HCT116 (cell line): ENCODE measurements at regions not wholly inside any gene's neighbourhood (a gene's known extent, or its start where the extent isn't known, plus 50 kb on each side); places are given as distances from the start of the nearest gene placed in this dataset.

Experiments
- ATAC-seq: fragments of 200-7000 bp; cut with Tn5 transposase; 2 replicates; pipeline ENCODE4 v1.9.1; 2020; ENCODE audit warnings: mild to moderate bottlenecking, moderate library complexity
- BruUV-seq: library from RNA; stranded (reverse); fragments of 400-500 nt; replicated peaks from 2 replicates; lab custom pipeline; 2021; lab: Mats Ljungman, UMichigan
- CTCF ChIA-PET: fragments of 300-600 bp; sonication (Branson Sonifier 250); formaldehyde crosslinking; loops from one replicate; lab custom pipeline; 2021; ENCODE audit warnings: antibody characterized with exemption; lab: Charles Lee
- POLR2A ChIA-PET: fragments of 300-600, 350-600 bp; sonication (Branson Sonifier 250); formaldehyde crosslinking; loops from one replicate; lab custom pipeline; 2021; ENCODE audit warnings: antibody characterized with exemption; lab: Charles Lee
- RAD21 ChIA-PET, 2 experiments: fragments of 300-600 bp; sonication (Branson Sonifier 250); formaldehyde crosslinking; loops; one replicate each; lab custom pipeline; 2023; ENCODE audit warnings: low total read pairs in 2 of 2; ENCODE audit not compliant: uncharacterized antibody in 2 of 2, unreplicated experiment in 2 of 2, low non-redundant PET in 1 of 2; lab: Charles Lee
- DNase-seq: peaks from one replicate; pipeline ENCODE4 v3.0.0-alpha.2; 2010; ENCODE audit warnings: low read depth, low spot score
- H2AFZ ChIP-seq: fragments of 200-600 bp; shearing (Covaris generic), sonication (generic); 2 replicates; pipeline ENCODE4 v1.6.1; 2017; ENCODE audit warnings: low read depth, mixed run types, mixed read lengths, antibody characterized with exemption, low read length; ENCODE audit not compliant: poor library complexity, severe bottlenecking
- H3K27ac ChIP-seq: 2 replicates; pipeline ENCODE4 v1.5.1; 2012; ENCODE audit warnings: low read depth, low read length
- H3K27me3 ChIP-seq: fragments of 200-600 bp; sonication (generic); 2 replicates; pipeline ENCODE4 v1.6.1; 2016; ENCODE audit warnings: mixed run types, low read length, mixed read lengths; ENCODE audit not compliant: insufficient read depth
- H3K36me3 ChIP-seq, 2 experiments: fragments of 200-500 bp in 1 of 2; fragments of 200-600 bp in 1 of 2; sonication (Bioruptor generic) in 1 of 2; sonication (generic) in 1 of 2; 2 replicates each; pipeline versions ENCODE4 v1.5.1 to v1.6.1; 2014 to 2016; ENCODE audit warnings: low read length in 2 of 2, inconsistent platforms in 1 of 2, mixed read lengths in 1 of 2, mixed run types in 1 of 2; ENCODE audit not compliant: insufficient read depth in 2 of 2, control insufficient read depth in 1 of 2
- H3K4me1 ChIP-seq, 2 experiments: fragments of 200-600 bp in 1 of 2; sonication (generic) in 1 of 2; 2 replicates each; pipeline versions ENCODE4 v1.5.1 to v1.6.1; 2012 to 2017; ENCODE audit warnings: low read length in 2 of 2, inconsistent platforms in 1 of 2, mild to moderate bottlenecking in 1 of 2, mixed read lengths in 1 of 2, mixed run types in 1 of 2, moderate library complexity in 1 of 2; ENCODE audit not compliant: insufficient read depth in 2 of 2, control insufficient read depth in 1 of 2
- H3K4me2 ChIP-seq: fragments of 200-600 bp; sonication (generic); 2 replicates; pipeline ENCODE4 v1.6.1; 2017; ENCODE audit warnings: mixed run types, low read length, mixed read lengths
- H3K4me3 ChIP-seq, 2 experiments: fragments of 200-600 bp in 1 of 2; sonication (generic) in 1 of 2; replicated peaks in 1 of 2; 2 replicates each; pipeline ENCODE4 v1.5.1; 2011 to 2016; ENCODE audit warnings: low read length in 2 of 2, control low read depth in 1 of 2, low read depth in 1 of 2, mild to moderate bottlenecking in 1 of 2, mixed read lengths in 1 of 2, mixed run types in 1 of 2
- H3K79me2 ChIP-seq: fragments of 200-600 bp; sonication (generic); 2 replicates; pipeline ENCODE4 v1.6.1; 2017; ENCODE audit warnings: mild to moderate bottlenecking, mixed run types, low read length, moderate library complexity, mixed read lengths; ENCODE audit not compliant: insufficient read depth
- H3K9ac ChIP-seq: fragments of 200-600 bp; sonication (generic); 2 replicates; pipeline ENCODE4 v1.6.1; 2016; ENCODE audit warnings: low read length, mixed read lengths
- H3K9me2 ChIP-seq: fragments of 200-600 bp; sonication (generic), shearing (Covaris generic); 2 replicates; pipeline ENCODE4 v1.6.1; 2017; ENCODE audit warnings: mixed run types, mild to moderate bottlenecking, moderate library complexity; ENCODE audit not compliant: insufficient read depth
- H3K9me3 ChIP-seq, 2 experiments: fragments of 200-500 bp in 1 of 2; fragments of 200-600 bp in 1 of 2; sonication (Bioruptor generic) in 1 of 2; sonication (generic) in 1 of 2; 2 replicates each; pipeline ENCODE4 v1.6.1; 2014 to 2017; ENCODE audit warnings: low read length in 2 of 2, mixed read lengths in 2 of 2, inconsistent platforms in 1 of 2, low read depth in 1 of 2, mild to moderate bottlenecking in 1 of 2, mixed run types in 1 of 2, moderate library complexity in 1 of 2; ENCODE audit not compliant: control insufficient read depth in 1 of 2, insufficient read depth in 1 of 2
- H4K20me1 ChIP-seq: fragments of 200-600 bp; sonication (generic), shearing (Covaris generic); 2 replicates; pipeline ENCODE4 v1.6.1; 2017; ENCODE audit warnings: mixed run types, mild to moderate bottlenecking, moderate library complexity; ENCODE audit not compliant: insufficient read depth
- CEBPB ChIP-seq: IDR thresholded peaks from 2 replicates; pipeline ENCODE4 v1.6.1; 2012; ENCODE audit warnings: low read depth
- EGR1 ChIP-seq: IDR thresholded peaks from 2 replicates; pipeline ENCODE4 v1.6.1; 2012; ENCODE audit warnings: low read depth
- EZH2 ChIP-seq: fragments of 200-600 bp; sonication (generic); IDR thresholded peaks from 2 replicates; pipeline ENCODE4 v1.6.1; 2017; ENCODE audit warnings: antibody characterized with exemption, mixed run types
- EZH2phosphoT487 ChIP-seq: fragments of 200-600 bp; IDR thresholded peaks from 2 replicates; pipeline ENCODE4 v1.6.1; 2018; ENCODE audit warnings: antibody characterized with exemption, borderline replicate concordance
- JUND ChIP-seq: IDR thresholded peaks from 2 replicates; pipeline ENCODE4 v1.6.1; 2012
- SRF ChIP-seq: IDR thresholded peaks from 2 replicates; pipeline ENCODE4 v1.6.1; 2012; ENCODE audit warnings: low read depth
- TCF7L2 ChIP-seq: IDR thresholded peaks from 2 replicates; pipeline ENCODE4 v1.7.0; 2011; ENCODE audit warnings: borderline replicate concordance, inconsistent platforms; ENCODE audit not compliant: insufficient read depth, insufficient read length; ENCODE audit errors: extremely low read depth
- ZFX ChIP-seq: fragments of 450-650 bp; IDR thresholded peaks from 2 replicates; pipeline ENCODE4 v1.6.1; 2017
- intact Hi-C: fragments of 100-400 bp; cut with micrococcal nuclease; formaldehyde crosslinking; loops from 2 replicates; pipeline ENCODE4 v1.10.0; 2022
- TF ChIP-seq, protein P1 (sequence below): IDR thresholded peaks from 2 replicates; pipeline ENCODE4 v1.6.1; 2012
- TF ChIP-seq, protein P2 (sequence below): IDR thresholded peaks from 2 replicates; pipeline ENCODE4 v1.6.1; 2011; ENCODE audit warnings: mild to moderate bottlenecking, low read length, moderate library complexity; ENCODE audit not compliant: insufficient replicate concordance; ENCODE audit errors: extremely low read depth
- TF ChIP-seq, protein P3 (sequence below), 3 experiments: fragments of 200-600 bp in 1 of 3; sonication (generic) in 1 of 3; IDR thresholded peaks in 2 of 3; conservative IDR thresholded peaks in 1 of 3; 2 replicates each; pipeline ENCODE4 v1.5.1; 2012 to 2017; ENCODE audit warnings: low read depth in 2 of 3, low read length in 2 of 3, antibody characterized with exemption in 1 of 3, borderline replicate concordance in 1 of 3, control low read depth in 1 of 3, mild to moderate bottlenecking in 1 of 3, mixed read lengths in 1 of 3, mixed run types in 1 of 3, moderate library complexity in 1 of 3; ENCODE audit not compliant: insufficient read depth in 1 of 3

DNA sequence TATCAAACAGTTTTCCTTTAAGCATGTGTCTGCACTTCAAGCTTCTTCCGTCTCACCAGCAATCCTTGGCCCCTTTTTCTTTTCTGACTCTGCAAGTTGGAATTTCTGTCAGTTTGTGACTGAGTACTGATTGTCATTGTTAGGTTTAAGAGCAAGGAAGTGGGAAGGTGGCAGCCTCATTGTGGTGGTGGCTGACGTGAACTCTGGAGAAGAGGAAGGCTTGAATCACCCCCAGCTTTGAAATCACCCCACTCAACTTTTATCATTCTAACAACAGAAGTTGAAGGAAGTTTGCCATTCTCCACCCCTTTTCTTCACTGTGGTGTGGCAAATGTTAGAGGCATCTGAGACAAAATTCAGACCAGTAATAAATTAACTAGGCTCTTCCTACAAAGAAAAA, 231.6 kb upstream of the AGTR1 start:
- no peak overlapping the region for H3K4me2 ChIP-seq
- H3K79me2 ChIP-seq = no peaks in the 10 kb centered on the region
- ChIA-PET RAD21 (no interaction called here), CTCF (no interaction called here), POLR2A (no interaction called here)
- DNase-seq = no peak
- H2AFZ ChIP-seq = no peak overlapping the region
- no TSS peak for BruUV-seq
- H3K9me3 ChIP-seq = no peaks in the 10 kb centered on the region
- 0 out of 2 replicates have a peak, but pooled peaks cover 2% of the 10 kb centered on the region for H4K20me1 ChIP-seq
- ATAC-seq = no peak
- H3K27ac ChIP-seq = no peak overlapping the region
- intact Hi-C loops = loop anchor here (10.0 kb wide), 2 partner anchors 479 to 1871 kb away; no protein-coding TSS in a partner anchor
- H3K4me3 ChIP-seq = no peak overlapping the region
- no peak for TF ChIP-seq EGR1
- no peak for TF ChIP-seq CEBPB
- TF ChIP-seq, protein P1, sequence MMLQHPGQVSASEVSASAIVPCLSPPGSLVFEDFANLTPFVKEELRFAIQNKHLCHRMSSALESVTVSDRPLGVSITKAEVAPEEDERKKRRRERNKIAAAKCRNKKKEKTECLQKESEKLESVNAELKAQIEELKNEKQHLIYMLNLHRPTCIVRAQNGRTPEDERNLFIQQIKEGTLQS = no peak
- H3K36me3 ChIP-seq = no peaks in the 10 kb centered on the region
- H3K9me2 ChIP-seq = no peaks in the 10 kb centered on the region
- H3K27me3 ChIP-seq = no peaks in the 10 kb centered on the region
- no peaks in the 10 kb centered on the region for H3K4me1 ChIP-seq
- no peak overlapping the region for H3K9ac ChIP-seq

DNA sequence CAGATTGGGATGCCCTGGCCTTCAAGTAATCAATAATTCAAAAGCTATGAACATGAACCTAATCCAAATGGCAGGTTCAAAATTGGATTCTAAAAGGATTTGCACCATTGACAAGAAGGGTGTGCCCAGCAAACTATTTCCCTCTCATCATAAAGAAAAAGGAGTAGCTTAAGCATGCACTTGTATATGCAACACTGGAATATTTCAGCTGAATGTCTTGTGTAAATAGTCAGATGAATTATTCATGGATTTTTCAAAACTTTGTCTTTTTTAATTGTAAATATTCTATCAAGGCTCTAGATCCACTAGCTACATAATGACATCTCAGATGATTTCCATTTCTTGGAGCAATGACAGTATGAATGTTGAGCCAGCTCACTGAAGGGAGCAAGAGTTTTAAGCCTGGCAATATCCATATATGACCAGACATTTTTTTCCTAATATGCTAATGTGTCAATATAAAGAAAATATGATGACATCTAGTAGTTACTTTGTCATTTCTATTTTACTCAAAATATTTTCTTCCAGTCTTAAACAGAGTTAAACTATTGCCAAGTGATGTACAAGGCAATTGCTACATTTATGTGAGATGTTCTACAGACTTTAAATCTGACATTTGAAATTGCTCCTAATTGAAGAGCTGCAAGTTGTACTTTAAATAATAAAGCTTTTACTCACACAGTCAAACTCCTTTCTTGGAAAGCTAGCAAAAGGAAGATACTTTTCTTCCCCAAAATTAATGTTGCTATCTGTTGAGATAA, 230.5 kb upstream of the AGTR1 start:
- intact Hi-C loops = loop anchor here (10.0 kb wide), 2 partner anchors 478 to 1872 kb away; no protein-coding TSS in a partner anchor
- TF ChIP-seq, protein P2, sequence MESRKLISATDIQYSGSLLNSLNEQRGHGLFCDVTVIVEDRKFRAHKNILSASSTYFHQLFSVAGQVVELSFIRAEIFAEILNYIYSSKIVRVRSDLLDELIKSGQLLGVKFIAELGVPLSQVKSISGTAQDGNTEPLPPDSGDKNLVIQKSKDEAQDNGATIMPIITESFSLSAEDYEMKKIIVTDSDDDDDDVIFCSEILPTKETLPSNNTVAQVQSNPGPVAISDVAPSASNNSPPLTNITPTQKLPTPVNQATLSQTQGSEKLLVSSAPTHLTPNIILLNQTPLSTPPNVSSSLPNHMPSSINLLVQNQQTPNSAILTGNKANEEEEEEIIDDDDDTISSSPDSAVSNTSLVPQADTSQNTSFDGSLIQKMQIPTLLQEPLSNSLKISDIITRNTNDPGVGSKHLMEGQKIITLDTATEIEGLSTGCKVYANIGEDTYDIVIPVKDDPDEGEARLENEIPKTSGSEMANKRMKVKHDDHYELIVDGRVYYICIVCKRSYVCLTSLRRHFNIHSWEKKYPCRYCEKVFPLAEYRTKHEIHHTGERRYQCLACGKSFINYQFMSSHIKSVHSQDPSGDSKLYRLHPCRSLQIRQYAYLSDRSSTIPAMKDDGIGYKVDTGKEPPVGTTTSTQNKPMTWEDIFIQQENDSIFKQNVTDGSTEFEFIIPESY = no peak
- TF ChIP-seq EZH2 = no peak
- no peak for TF ChIP-seq SRF
- TF ChIP-seq ZFX = no peak
- no peak for TF ChIP-seq EZH2phosphoT487
- TF ChIP-seq, protein P3, sequence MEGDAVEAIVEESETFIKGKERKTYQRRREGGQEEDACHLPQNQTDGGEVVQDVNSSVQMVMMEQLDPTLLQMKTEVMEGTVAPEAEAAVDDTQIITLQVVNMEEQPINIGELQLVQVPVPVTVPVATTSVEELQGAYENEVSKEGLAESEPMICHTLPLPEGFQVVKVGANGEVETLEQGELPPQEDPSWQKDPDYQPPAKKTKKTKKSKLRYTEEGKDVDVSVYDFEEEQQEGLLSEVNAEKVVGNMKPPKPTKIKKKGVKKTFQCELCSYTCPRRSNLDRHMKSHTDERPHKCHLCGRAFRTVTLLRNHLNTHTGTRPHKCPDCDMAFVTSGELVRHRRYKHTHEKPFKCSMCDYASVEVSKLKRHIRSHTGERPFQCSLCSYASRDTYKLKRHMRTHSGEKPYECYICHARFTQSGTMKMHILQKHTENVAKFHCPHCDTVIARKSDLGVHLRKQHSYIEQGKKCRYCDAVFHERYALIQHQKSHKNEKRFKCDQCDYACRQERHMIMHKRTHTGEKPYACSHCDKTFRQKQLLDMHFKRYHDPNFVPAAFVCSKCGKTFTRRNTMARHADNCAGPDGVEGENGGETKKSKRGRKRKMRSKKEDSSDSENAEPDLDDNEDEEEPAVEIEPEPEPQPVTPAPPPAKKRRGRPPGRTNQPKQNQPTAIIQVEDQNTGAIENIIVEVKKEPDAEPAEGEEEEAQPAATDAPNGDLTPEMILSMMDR (IDR thresholded peaks at IDR 0.05 in 2 of 3, conservative IDR thresholded peaks at IDR 0.05 in 1 of 3; ENCODE audit: borderline replicate concordance in 1 of 3, insufficient read depth in 1 of 3, low read depth in 2 of 3, low read length in 2 of 3) = no peak
- no peak for TF ChIP-seq TCF7L2
- no peak for TF ChIP-seq EGR1
- no peak for TF ChIP-seq JUND

More for the DNA sequence above, 230.5 kb upstream of the AGTR1 start:
- RAD21 ChIA-PET = no interaction called here
- Histone ChIP-seq H3K27ac (no peak overlapping the region), H3K27me3 (no peaks in the 10 kb centered on the region), H4K20me1 (0 out of 2 replicates have a peak, but pooled peaks cover 2% of the 10 kb centered on the region), H3K9me2 (no peaks in the 10 kb centered on the region), H3K4me2 (no peak overlapping the region), H3K4me1 (no peaks in the 10 kb centered on the region), H3K4me3 (no peak overlapping the region), H3K9ac (no peak overlapping the region), H3K79me2 (no peaks in the 10 kb centered on the region), H3K36me3 (no peaks in the 10 kb centered on the region), H3K9me3 (no peaks in the 10 kb centered on the region), H2AFZ (no peak overlapping the region)
- no peak for ATAC-seq
- POLR2A ChIA-PET = no interaction called here
- DNase-seq = no peak
- CTCF ChIA-PET = no interaction called here
- no TSS peak for BruUV-seq
